Right renal pelvis (tissue), 4 donors: ENCODE measurements at regions not wholly inside any gene's neighbourhood (a gene's known extent, or its start where the extent isn't known, plus 50 kb on each side); places are given as distances from the start of the nearest gene placed in this dataset.
"Not testable (repeated sequence)": the region's sequence is repeated elsewhere in the genome, so short reads cannot be mapped to it uniquely, and the experiment has no call there.

Experiments used
- DNase-seq, 4 donors: peaks; one replicate each; pipeline ENCODE4 v3.0.0-alpha.2; 2013; ENCODE audit warnings: low read depth in 4 of 4, low spot score in 3 of 4, missing footprints in 1 of 4

GRCh38 chr13:69124996-69125395 lies 982.6 kb upstream of the ATXN8OS start:
- no peak for DNase-seq

GRCh38 chr13:69109891-69110525 lies 997.6 kb upstream of the ATXN8OS start:
- DNase-seq = no peak

GRCh38 chr13:69108486-69108885 lies 999.1 kb upstream of the ATXN8OS start:
- no peak for DNase-seq

GRCh38 chr13:69107436-69107835 lies 1000.2 kb upstream of the ATXN8OS start:
- no peak for DNase-seq

GRCh38 chr13:69101841-69102240 lies 1005.8 kb upstream of the ATXN8OS start:
- no peak for DNase-seq

- no peak for DNase-seq
Observed at GRCh38 chr13:69094485-69094884, 1013.1 kb upstream of the ATXN8OS start.

- DNase-seq = no peak
Observed at GRCh38 chr13:69092615-69093322, 1014.9 kb upstream of the ATXN8OS start.

- DNase-seq = no peak
Observed at GRCh38 chr13:69077267-69077666, 1030.4 kb upstream of the ATXN8OS start.

- no peak for DNase-seq
Observed at GRCh38 chr13:69069554-69070133, 1038.0 kb upstream of the ATXN8OS start.

GRCh38 chr13:69050696-69051095 lies 1056.9 kb upstream of the ATXN8OS start:
- no peak for DNase-seq

- DNase-seq = no peak
Observed at GRCh38 chr13:69044629-69045028, 1063.0 kb upstream of the ATXN8OS start.

GRCh38 chr13:69040898-69041297 lies 1066.7 kb upstream of the ATXN8OS start:
- no peak for DNase-seq

- no peak for DNase-seq
Observed at GRCh38 chr13:69035771-69036170, 1071.9 kb upstream of the ATXN8OS start.

GRCh38 chr13:69028936-69029335 lies 1078.7 kb upstream of the ATXN8OS start:
- no peak for DNase-seq

GRCh38 chr13:69020120-69020519 lies 1087.5 kb upstream of the ATXN8OS start:
- no peak for DNase-seq

- not testable (repeated sequence) for DNase-seq
Observed at GRCh38 chr13:69018173-69018572, 1089.5 kb upstream of the ATXN8OS start.

- DNase-seq = no peak
Observed at GRCh38 chr13:69010789-69011188, 1096.8 kb upstream of the ATXN8OS start.

GRCh38 chr13:69008499-69008898 lies 1099.1 kb upstream of the ATXN8OS start:
- no peak for DNase-seq

- DNase-seq = no peak
Observed at GRCh38 chr13:68998056-68998455, 1109.6 kb upstream of the ATXN8OS start.

GRCh38 chr13:68996668-68997025 lies 1111.0 kb upstream of the ATXN8OS start:
- DNase-seq = no peak

- no peak for DNase-seq
Observed at GRCh38 chr13:68995972-68996667, 1111.5 kb upstream of the ATXN8OS start.

- no peak for DNase-seq
Observed at GRCh38 chr13:68993154-68993553, 1114.5 kb upstream of the ATXN8OS start.
